B cell (primary cell): ENCODE measurements at regions not wholly inside any gene's neighbourhood (a gene's known extent, or its start where the extent isn't known, plus 50 kb on each side); places are given as distances from the start of the nearest gene placed in this dataset.

Experiments used
- CTCF ChIP-seq: fragments of 200-600 bp; IDR thresholded peaks from one replicate; pipeline ENCODE4 v1.8.0; 2022; ENCODE audit warnings: antibody characterized with exemption, mild to moderate bottlenecking
- EZH2 ChIP-seq: IDR thresholded peaks from 2 replicates; pipeline ENCODE4 v1.6.1; 2012; ENCODE audit warnings: borderline replicate concordance, low read depth, mild to moderate bottlenecking, moderate library complexity, low read length; ENCODE audit not compliant: insufficient read depth, poor library complexity, severe bottlenecking

DNA sequence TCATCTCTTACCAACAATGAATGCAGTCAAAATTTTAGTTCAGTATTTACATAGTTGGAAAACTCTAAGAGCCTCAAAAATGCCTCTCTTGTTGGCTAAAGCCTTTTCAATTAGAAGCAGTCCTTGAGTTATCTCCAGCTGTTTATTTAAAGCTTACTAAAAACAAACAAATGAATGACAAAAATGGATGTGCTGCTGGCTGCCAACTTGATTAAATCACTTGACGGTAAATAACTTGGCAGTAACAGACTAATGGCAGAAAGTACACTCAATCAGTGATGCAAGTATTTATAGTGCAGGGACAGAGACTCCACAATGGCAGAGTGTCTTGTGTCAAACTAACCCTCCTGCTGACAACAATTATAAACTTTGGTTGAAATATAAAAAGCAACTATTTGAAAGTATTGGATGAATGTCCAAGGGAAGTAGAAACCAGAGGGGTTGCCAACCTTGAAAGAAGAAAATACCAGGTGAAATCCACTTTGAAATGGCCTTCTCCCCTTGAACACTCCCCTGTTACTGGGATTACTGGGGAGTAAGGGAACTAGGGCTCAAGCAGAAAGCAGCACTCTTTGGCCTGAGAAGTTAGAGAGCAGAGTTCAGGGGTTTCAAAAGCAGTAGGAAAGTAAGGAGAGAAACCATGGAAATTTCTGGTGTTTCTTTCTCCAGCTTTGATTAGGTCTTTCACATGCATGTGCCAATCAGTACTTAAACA is 245.2 kb upstream of the SPHKAP start:
- TF ChIP-seq EZH2 (no peak), CTCF (no peak)
